ENCODE measurements at regions not wholly inside any gene's neighbourhood (a gene's known extent, or its start where the extent isn't known, plus 50 kb on each side); places are given as distances from the start of the nearest gene placed in this dataset.

- TF ChIP-seq CTCF (IDR thresholded peaks at IDR 0.05) (no peak), ZFX (IDR thresholded peaks at IDR 0.05; ENCODE audit: borderline replicate concordance) (no peak)
Measured at GRCh38 chr1:208393416-208393815, 149.2 kb upstream of the PLXNA2 start.
